ENCODE measurements at regions not wholly inside any gene's neighbourhood (a gene's known extent, or its start where the extent isn't known, plus 50 kb on each side); places are given as distances from the start of the nearest gene placed in this dataset.

DNA sequence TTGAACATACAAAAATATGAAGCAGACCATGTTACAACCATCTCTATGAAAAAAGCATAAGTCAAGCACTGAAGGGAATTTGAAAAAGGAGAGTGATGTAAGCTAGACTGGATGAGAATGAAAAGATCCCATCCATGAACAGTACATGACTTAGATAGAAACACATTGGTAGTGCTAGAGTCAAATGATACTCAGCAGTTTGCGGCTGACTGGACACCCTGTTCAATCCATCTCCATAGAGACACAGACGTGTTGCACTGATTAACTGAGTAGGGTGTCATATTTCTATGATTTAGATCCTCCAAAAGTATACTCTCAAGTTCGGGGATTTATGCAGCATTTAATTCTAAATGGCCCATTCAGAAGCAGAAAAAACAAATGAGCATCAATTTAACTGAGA is 674.3 kb upstream of the NRXN1 start:
- no peaks in the 10 kb centered on the region for H3K27me3 ChIP-seq (ENCODE audit: control insufficient read depth, insufficient read depth, low read length)
- no peaks in the 10 kb centered on the region for H3K9me3 ChIP-seq (ENCODE audit: control insufficient read depth, insufficient read depth, low read length)
- no peak overlapping the region for H3K9ac ChIP-seq (ENCODE audit: low read depth, low read length)
- no peak overlapping the region for H3K4me3 ChIP-seq (ENCODE audit: low read depth, low read length)
- no peaks in the 10 kb centered on the region for H3K36me3 ChIP-seq (ENCODE audit: control insufficient read depth, insufficient read depth, low read length)
- H3K4me1 ChIP-seq (ENCODE audit: control insufficient read depth, insufficient read depth, low read length): no peaks in the 10 kb centered on the region

- no peaks in the 10 kb centered on the region for H3K27me3 ChIP-seq (ENCODE audit: control insufficient read depth, insufficient read depth, low read length)
- H3K9ac ChIP-seq (ENCODE audit: low read depth, low read length): no peak overlapping the region
- no peak overlapping the region for H3K4me3 ChIP-seq (ENCODE audit: low read depth, low read length)
- H3K9me3 ChIP-seq (ENCODE audit: control insufficient read depth, insufficient read depth, low read length): no peaks in the 10 kb centered on the region
- H3K4me1 ChIP-seq (ENCODE audit: control insufficient read depth, insufficient read depth, low read length): no peaks in the 10 kb centered on the region
- H3K36me3 ChIP-seq (ENCODE audit: control insufficient read depth, insufficient read depth, low read length): no peaks in the 10 kb centered on the region
Measured at GRCh38 chr2:51705417-51705816, 673.5 kb upstream of the NRXN1 start.

- Histone ChIP-seq H3K36me3 (ENCODE audit: control insufficient read depth, insufficient read depth, low read length) (no peaks in the 10 kb centered on the region), H3K9ac (ENCODE audit: low read depth, low read length) (no peak overlapping the region), H3K27me3 (ENCODE audit: control insufficient read depth, insufficient read depth, low read length) (no peaks in the 10 kb centered on the region)
Measured at GRCh38 chr2:51698021-51698420, 666.1 kb upstream of the NRXN1 start.

DNA sequence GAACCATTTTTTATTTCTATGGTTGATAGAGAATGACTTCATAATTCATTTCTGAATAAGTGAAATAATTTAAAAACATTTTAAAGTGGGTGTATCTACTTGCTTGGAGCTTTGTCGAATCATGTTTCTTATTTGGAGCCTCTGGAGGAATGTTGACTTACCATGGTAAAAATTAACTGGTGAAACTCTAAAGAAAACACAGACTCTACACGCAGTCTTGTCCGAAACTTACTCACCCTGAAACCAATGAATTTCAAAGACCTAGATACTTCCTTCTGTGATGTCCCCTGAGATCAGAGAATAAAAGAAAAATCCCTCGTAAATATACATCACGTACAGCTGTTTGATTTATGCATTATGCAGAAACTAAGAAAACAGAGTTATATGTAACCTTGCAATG is 665.2 kb upstream of the NRXN1 start:
- Histone ChIP-seq H3K27me3 (ENCODE audit: control insufficient read depth, insufficient read depth, low read length) (no peaks in the 10 kb centered on the region), H3K36me3 (ENCODE audit: control insufficient read depth, insufficient read depth, low read length) (no peaks in the 10 kb centered on the region), H3K9me3 (ENCODE audit: control insufficient read depth, insufficient read depth, low read length) (no peaks in the 10 kb centered on the region), H3K4me1 (ENCODE audit: control insufficient read depth, insufficient read depth, low read length) (no peaks in the 10 kb centered on the region), H3K9ac (ENCODE audit: low read depth, low read length) (no peak overlapping the region), H3K4me3 (ENCODE audit: low read depth, low read length) (no peak overlapping the region)

More at GRCh38 chr2:51698021-51698420, 666.1 kb upstream of the NRXN1 start:
- H3K4me1 ChIP-seq (ENCODE audit: control insufficient read depth, insufficient read depth, low read length): no peaks in the 10 kb centered on the region
- H3K9me3 ChIP-seq (ENCODE audit: control insufficient read depth, insufficient read depth, low read length): no peaks in the 10 kb centered on the region
- no peak overlapping the region for H3K4me3 ChIP-seq (ENCODE audit: low read depth, low read length)

- H3K36me3 ChIP-seq (ENCODE audit: control insufficient read depth, insufficient read depth, low read length): no peaks in the 10 kb centered on the region
- no peaks in the 10 kb centered on the region for H3K4me1 ChIP-seq (ENCODE audit: control insufficient read depth, insufficient read depth, low read length)
- H3K4me3 ChIP-seq (ENCODE audit: low read depth, low read length): no peak overlapping the region
- H3K9me3 ChIP-seq (ENCODE audit: control insufficient read depth, insufficient read depth, low read length): no peaks in the 10 kb centered on the region
- no peaks in the 10 kb centered on the region for H3K27me3 ChIP-seq (ENCODE audit: control insufficient read depth, insufficient read depth, low read length)
- H3K9ac ChIP-seq (ENCODE audit: low read depth, low read length): no peak overlapping the region
Measured at GRCh38 chr2:51695531-51695930, 663.6 kb upstream of the NRXN1 start.

GRCh38 chr2:51693640-51694039 is 661.7 kb upstream of the NRXN1 start:
- H3K36me3 ChIP-seq (ENCODE audit: control insufficient read depth, insufficient read depth, low read length): no peaks in the 10 kb centered on the region
- H3K4me3 ChIP-seq (ENCODE audit: low read depth, low read length): no peak overlapping the region
- H3K4me1 ChIP-seq (ENCODE audit: control insufficient read depth, insufficient read depth, low read length): no peaks in the 10 kb centered on the region
- no peak overlapping the region for H3K9ac ChIP-seq (ENCODE audit: low read depth, low read length)
- H3K9me3 ChIP-seq (ENCODE audit: control insufficient read depth, insufficient read depth, low read length): no peaks in the 10 kb centered on the region
- H3K27me3 ChIP-seq (ENCODE audit: control insufficient read depth, insufficient read depth, low read length): no peaks in the 10 kb centered on the region

GRCh38 chr2:51681854-51682253 is 649.9 kb upstream of the NRXN1 start:
- H3K4me1 ChIP-seq (ENCODE audit: control insufficient read depth, insufficient read depth, low read length): no peaks in the 10 kb centered on the region
- H3K27me3 ChIP-seq (ENCODE audit: control insufficient read depth, insufficient read depth, low read length): no peaks in the 10 kb centered on the region
- no peaks in the 10 kb centered on the region for H3K36me3 ChIP-seq (ENCODE audit: control insufficient read depth, insufficient read depth, low read length)
- no peak overlapping the region for H3K4me3 ChIP-seq (ENCODE audit: low read depth, low read length)
- no peaks in the 10 kb centered on the region for H3K9me3 ChIP-seq (ENCODE audit: control insufficient read depth, insufficient read depth, low read length)
- H3K9ac ChIP-seq (ENCODE audit: low read depth, low read length): no peak overlapping the region

- H3K4me3 ChIP-seq (ENCODE audit: low read depth, low read length): no peak overlapping the region
- no peak overlapping the region for H3K9ac ChIP-seq (ENCODE audit: low read depth, low read length)
- H3K9me3 ChIP-seq (ENCODE audit: control insufficient read depth, insufficient read depth, low read length): no peaks in the 10 kb centered on the region
- no peaks in the 10 kb centered on the region for H3K36me3 ChIP-seq (ENCODE audit: control insufficient read depth, insufficient read depth, low read length)
- no peaks in the 10 kb centered on the region for H3K4me1 ChIP-seq (ENCODE audit: control insufficient read depth, insufficient read depth, low read length)
- H3K27me3 ChIP-seq (ENCODE audit: control insufficient read depth, insufficient read depth, low read length): no peaks in the 10 kb centered on the region
Measured at GRCh38 chr2:51673628-51674027, 641.7 kb upstream of the NRXN1 start.

- Histone ChIP-seq H3K4me1 (ENCODE audit: control insufficient read depth, insufficient read depth, low read length) (no peaks in the 10 kb centered on the region), H3K9ac (ENCODE audit: low read depth, low read length) (no peak overlapping the region), H3K36me3 (ENCODE audit: control insufficient read depth, insufficient read depth, low read length) (no peaks in the 10 kb centered on the region), H3K27me3 (ENCODE audit: control insufficient read depth, insufficient read depth, low read length) (no peaks in the 10 kb centered on the region), H3K9me3 (ENCODE audit: control insufficient read depth, insufficient read depth, low read length) (no peaks in the 10 kb centered on the region), H3K4me3 (ENCODE audit: low read depth, low read length) (no peak overlapping the region)
Measured at GRCh38 chr2:51667679-51668078, 635.7 kb upstream of the NRXN1 start.

- no peaks in the 10 kb centered on the region for H3K27me3 ChIP-seq (ENCODE audit: control insufficient read depth, insufficient read depth, low read length)
- H3K9me3 ChIP-seq (ENCODE audit: control insufficient read depth, insufficient read depth, low read length): no peaks in the 10 kb centered on the region
- no peak overlapping the region for H3K4me3 ChIP-seq (ENCODE audit: low read depth, low read length)
- peaks cover 6% of the 10 kb centered on the region for H3K4me1 ChIP-seq (ENCODE audit: control insufficient read depth, insufficient read depth, low read length)
- no peaks in the 10 kb centered on the region for H3K36me3 ChIP-seq (ENCODE audit: control insufficient read depth, insufficient read depth, low read length)
- no peak overlapping the region for H3K9ac ChIP-seq (ENCODE audit: low read depth, low read length)
Measured at GRCh38 chr2:51662187-51662586, 630.3 kb upstream of the NRXN1 start.

DNA sequence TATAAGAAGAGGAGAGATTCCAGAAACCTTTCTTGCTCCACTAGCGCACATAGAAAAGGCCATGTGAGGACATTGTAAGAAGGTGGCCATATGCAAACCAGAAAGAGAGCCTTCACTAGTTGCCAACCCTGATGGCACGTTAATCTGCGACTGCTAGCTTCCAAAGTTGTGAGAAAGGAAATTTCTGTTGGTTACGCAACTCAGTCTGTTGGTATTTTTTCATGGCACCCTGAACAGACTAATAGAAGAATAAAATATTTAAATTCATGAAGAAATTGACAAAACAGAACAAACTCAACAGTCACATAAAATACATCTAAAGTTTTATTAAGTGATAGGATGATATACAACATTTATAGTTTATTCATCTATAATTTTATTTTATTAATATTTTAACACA is 625.9 kb upstream of the NRXN1 start:
- Histone ChIP-seq H3K36me3 (ENCODE audit: control insufficient read depth, insufficient read depth, low read length) (no peaks in the 10 kb centered on the region), H3K27me3 (ENCODE audit: control insufficient read depth, insufficient read depth, low read length) (no peaks in the 10 kb centered on the region), H3K4me1 (ENCODE audit: control insufficient read depth, insufficient read depth, low read length) (peaks cover 6% of the 10 kb centered on the region), H3K4me3 (ENCODE audit: low read depth, low read length) (no peak overlapping the region), H3K9me3 (ENCODE audit: control insufficient read depth, insufficient read depth, low read length) (no peaks in the 10 kb centered on the region), H3K9ac (ENCODE audit: low read depth, low read length) (no peak overlapping the region)

- H3K4me3 ChIP-seq (ENCODE audit: low read depth, low read length): no peak overlapping the region
- H3K9me3 ChIP-seq (ENCODE audit: control insufficient read depth, insufficient read depth, low read length): no peaks in the 10 kb centered on the region
- no peak overlapping the region for H3K9ac ChIP-seq (ENCODE audit: low read depth, low read length)
- no peaks in the 10 kb centered on the region for H3K27me3 ChIP-seq (ENCODE audit: control insufficient read depth, insufficient read depth, low read length)
- H3K36me3 ChIP-seq (ENCODE audit: control insufficient read depth, insufficient read depth, low read length): no peaks in the 10 kb centered on the region
- H3K4me1 ChIP-seq (ENCODE audit: control insufficient read depth, insufficient read depth, low read length): peaks cover 5% of the 10 kb centered on the region
Measured at GRCh38 chr2:51650769-51651168, 618.8 kb upstream of the NRXN1 start.

- Histone ChIP-seq H3K4me1 (ENCODE audit: control insufficient read depth, insufficient read depth, low read length) (peaks cover 5% of the 10 kb centered on the region), H3K4me3 (ENCODE audit: low read depth, low read length) (no peak overlapping the region), H3K9ac (ENCODE audit: low read depth, low read length) (no peak overlapping the region), H3K27me3 (ENCODE audit: control insufficient read depth, insufficient read depth, low read length) (no peaks in the 10 kb centered on the region), H3K36me3 (ENCODE audit: control insufficient read depth, insufficient read depth, low read length) (no peaks in the 10 kb centered on the region), H3K9me3 (ENCODE audit: control insufficient read depth, insufficient read depth, low read length) (no peaks in the 10 kb centered on the region)
Measured at GRCh38 chr2:51649366-51649765, 617.4 kb upstream of the NRXN1 start.
